Ovary (tissue), 7 donors: ENCODE measurements at regions not wholly inside any gene's neighbourhood (a gene's known extent, or its start where the extent isn't known, plus 50 kb on each side); places are given as distances from the start of the nearest gene placed in this dataset.

Experiments used
- DNase-seq, 5 donors: peaks; one replicate each; pipeline ENCODE4 v3.0.0-alpha.2; 2019 to 2020
- H3K27ac ChIP-seq, 2 donors: fragments of 200-600 bp; one replicate each; pipeline versions ENCODE4 v1.5.1 to v1.8.0; 2019 to 2022
- H3K27me3 ChIP-seq: fragments of 200-600 bp; one replicate; pipeline ENCODE4 v1.8.0; 2022
- H3K36me3 ChIP-seq: fragments of 200-600 bp; sonication (generic); one replicate; pipeline ENCODE4 v1.5.1; 2019
- H3K4me1 ChIP-seq: one replicate; pipeline ENCODE4 v1.8.1; 2013; ENCODE audit warnings: mild to moderate bottlenecking, moderate library complexity; ENCODE audit not compliant: insufficient read depth
- H3K4me3 ChIP-seq: fragments of 200-600 bp; sonication (generic); one replicate; pipeline ENCODE4 v1.5.1; 2017
- H3K9me3 ChIP-seq, 2 donors: fragments of 200-600 bp in 1 of 2; sonication (generic) in 1 of 2; one replicate each; pipeline versions ENCODE4 v1.5.1 to v1.8.1; 2013 to 2019; ENCODE audit warnings: mild to moderate bottlenecking in 1 of 2, moderate library complexity in 1 of 2
- EP300 ChIP-seq: sonication (generic); formaldehyde crosslinking; IDR thresholded peaks from one replicate; pipeline ENCODE4 v1.6.1; 2017; ENCODE audit warnings: antibody characterized with exemption
- POLR2A ChIP-seq: fragments of 450-650 bp; IDR thresholded peaks from one replicate; pipeline ENCODE4 v1.6.1; 2017; ENCODE audit warnings: antibody characterized with exemption, mild to moderate bottlenecking, moderate library complexity
- WGBS, 3 donors: extraction: QIAGEN DNeasy Blood & Tissue Kit in 1 of 3; methylation state at CpG; one replicate each; pipeline versions ENCODE4 v1.1.5 to v1.1.7; 2013 to 2017; 5-methylcytosine and 5-hydroxymethylcytosine counted together
- intact Hi-C, 4 donors: fragments of 100-400 bp; cut with DNase I; formaldehyde crosslinking; loops; one replicate each; pipeline versions ENCODE4 v1.11.0 to v1.15.1; 2022 to 2023
- TF ChIP-seq, protein P1 (sequence below), 3 donors: fragments of 450-650 bp in 2 of 3; fragments of 200-600 bp in 1 of 3; IDR thresholded peaks; one replicate each; pipeline versions ENCODE4 v1.5.1 to v1.8.0; 2016 to 2022; ENCODE audit warnings: antibody characterized with exemption in 3 of 3, mild to moderate bottlenecking in 1 of 3
- donor health status: DM: no; HTN: no; CAD: no; lungs with moderate emphysema.
- donor health status: DM: no; HTN: no; CAD: no.
- donor health status: Bipolar disorder and iron deficiency.
- donor health status: DM: no; HTN: no; CAD: no.
- donor health status: DM: yes; HTN: yes; CAD: no.

GRCh38 chr12:67411562-67411961 lies 142.4 kb downstream of the CAND1 start:
- intact Hi-C loops = no loop called here
- Histone ChIP-seq H3K4me3 (no peak overlapping the region), H3K27me3 (no peaks in the 10 kb centered on the region), H3K27ac (no peak overlapping the region), H3K36me3 (no peaks in the 10 kb centered on the region), H3K9me3 (no peaks in the 10 kb centered on the region), H3K4me1 (no peaks in the 10 kb centered on the region)
- 80 to 92% (median 84%) methylated on average over 2 of the region's 2 CpGs for WGBS, 3 donors
- DNase-seq = no peak
- TF ChIP-seq POLR2A = no peak

DNA sequence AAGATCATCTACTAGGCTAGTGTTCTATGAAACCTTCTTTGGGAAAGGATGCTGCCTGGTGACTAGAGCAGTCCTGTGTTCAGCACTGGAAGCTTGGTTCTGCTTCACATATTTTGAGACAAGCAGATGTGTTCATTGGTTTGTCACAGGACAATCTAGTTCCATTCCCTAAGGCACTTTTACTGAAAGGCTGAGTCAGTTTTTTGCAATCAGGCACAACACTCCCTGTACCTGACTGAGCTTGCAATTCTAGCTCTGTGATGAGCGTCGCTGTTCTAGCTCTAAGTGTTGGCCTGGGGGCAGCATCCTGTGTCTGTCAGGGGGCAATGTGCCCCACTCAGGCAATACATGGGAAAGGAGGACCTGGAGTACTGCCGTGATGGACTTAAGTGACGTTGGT lies 144.4 kb downstream of the CAND1 start:
- no peaks in the 10 kb centered on the region for H3K4me1 ChIP-seq
- DNase-seq = no peak
- TF ChIP-seq, protein P1, sequence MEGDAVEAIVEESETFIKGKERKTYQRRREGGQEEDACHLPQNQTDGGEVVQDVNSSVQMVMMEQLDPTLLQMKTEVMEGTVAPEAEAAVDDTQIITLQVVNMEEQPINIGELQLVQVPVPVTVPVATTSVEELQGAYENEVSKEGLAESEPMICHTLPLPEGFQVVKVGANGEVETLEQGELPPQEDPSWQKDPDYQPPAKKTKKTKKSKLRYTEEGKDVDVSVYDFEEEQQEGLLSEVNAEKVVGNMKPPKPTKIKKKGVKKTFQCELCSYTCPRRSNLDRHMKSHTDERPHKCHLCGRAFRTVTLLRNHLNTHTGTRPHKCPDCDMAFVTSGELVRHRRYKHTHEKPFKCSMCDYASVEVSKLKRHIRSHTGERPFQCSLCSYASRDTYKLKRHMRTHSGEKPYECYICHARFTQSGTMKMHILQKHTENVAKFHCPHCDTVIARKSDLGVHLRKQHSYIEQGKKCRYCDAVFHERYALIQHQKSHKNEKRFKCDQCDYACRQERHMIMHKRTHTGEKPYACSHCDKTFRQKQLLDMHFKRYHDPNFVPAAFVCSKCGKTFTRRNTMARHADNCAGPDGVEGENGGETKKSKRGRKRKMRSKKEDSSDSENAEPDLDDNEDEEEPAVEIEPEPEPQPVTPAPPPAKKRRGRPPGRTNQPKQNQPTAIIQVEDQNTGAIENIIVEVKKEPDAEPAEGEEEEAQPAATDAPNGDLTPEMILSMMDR (IDR thresholded peaks at IDR 0.05) = no peak
- TF ChIP-seq POLR2A (no peak), EP300 (no peak)
- H3K27me3 ChIP-seq = no peaks in the 10 kb centered on the region
- H3K27ac ChIP-seq = no peak overlapping the region
- no peak overlapping the region for H3K4me3 ChIP-seq
- no peaks in the 10 kb centered on the region for H3K9me3 ChIP-seq
- intact Hi-C loops = no loop called here
- WGBS, 3 donors = 87 to 94% (median 91%) methylated on average over 4 of the region's 4 CpGs
- no peaks in the 10 kb centered on the region for H3K36me3 ChIP-seq

- H3K9me3 ChIP-seq = no peaks in the 10 kb centered on the region
- no peak overlapping the region for H3K4me3 ChIP-seq
- no peaks in the 10 kb centered on the region for H3K27me3 ChIP-seq
- 76 to 89% (median 83%) methylated on average over 6 of the region's 6 CpGs for WGBS, 3 donors
- H3K4me1 ChIP-seq = no peaks in the 10 kb centered on the region
- H3K27ac ChIP-seq = no peak overlapping the region
- H3K36me3 ChIP-seq = no peaks in the 10 kb centered on the region
- TF ChIP-seq, protein P1 (IDR thresholded peaks at IDR 0.05) = no peak
- TF ChIP-seq POLR2A (no peak), EP300 (no peak)
- intact Hi-C loops = no loop called here
- no peak for DNase-seq
These were observed 145.0 kb downstream of the CAND1 start for GRCh38 chr12:67414011-67414715.

DNA sequence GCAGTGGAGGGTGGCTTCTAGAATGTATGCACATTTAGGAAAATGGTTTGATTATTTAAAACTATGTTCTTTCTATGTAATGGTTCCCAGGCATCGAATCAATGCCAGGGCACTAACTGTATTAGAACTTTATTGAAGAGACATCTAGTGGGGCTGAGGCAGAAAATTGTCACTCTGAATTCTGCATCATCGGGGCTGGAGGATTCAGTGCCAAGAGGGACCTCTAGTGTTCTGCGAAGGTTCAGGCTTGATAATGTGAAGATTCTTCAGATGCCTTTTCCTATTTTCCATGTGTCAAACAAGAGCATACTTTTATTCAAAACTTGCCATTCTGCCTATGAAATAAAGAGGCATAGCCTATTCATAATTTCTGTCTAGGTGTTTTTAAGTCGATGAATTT lies 146.3 kb downstream of the CAND1 start:
- H3K36me3 ChIP-seq = no peaks in the 10 kb centered on the region
- H3K9me3 ChIP-seq = no peaks in the 10 kb centered on the region
- H3K27me3 ChIP-seq = no peaks in the 10 kb centered on the region
- no peak overlapping the region for H3K4me3 ChIP-seq
- DNase-seq = no peak
- intact Hi-C loops = no loop called here
- TF ChIP-seq EP300 = no peak
- TF ChIP-seq, protein P1 (IDR thresholded peaks at IDR 0.05) = no peak
- TF ChIP-seq POLR2A = no peak
- 34 to 43% (median 34%) methylated on average over 4 of the region's 4 CpGs for WGBS, 3 donors
- H3K4me1 ChIP-seq = no peaks in the 10 kb centered on the region
- no peak overlapping the region for H3K27ac ChIP-seq

DNA sequence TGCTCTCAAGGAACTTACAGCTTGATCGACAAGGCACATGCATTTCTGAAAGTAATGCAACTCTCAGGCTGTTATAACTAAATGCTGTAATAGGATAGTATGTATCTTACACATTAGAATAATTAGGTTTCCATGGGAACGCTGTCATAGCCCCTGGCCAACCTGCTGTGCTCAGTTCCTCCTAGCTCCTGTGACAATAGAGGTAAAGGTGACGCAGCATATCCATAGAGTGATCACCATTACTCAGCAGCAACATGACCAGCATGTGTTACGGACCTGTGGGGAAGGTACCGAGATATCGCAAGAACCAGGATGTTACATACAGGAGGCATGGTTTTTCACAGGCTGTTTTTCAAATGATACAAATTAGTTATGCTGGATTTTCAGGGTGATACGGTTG lies 150.7 kb downstream of the CAND1 start:
- Histone ChIP-seq H3K27ac (no peak overlapping the region), H3K27me3 (no peaks in the 10 kb centered on the region), H3K4me3 (no peak overlapping the region), H3K4me1 (no peaks in the 10 kb centered on the region), H3K36me3 (no peaks in the 10 kb centered on the region), H3K9me3 (no peaks in the 10 kb centered on the region)
- 94 to 98% (median 95%) methylated on average over 7 of the region's 7 CpGs for WGBS, 3 donors
- intact Hi-C loops = no loop called here
- TF ChIP-seq, protein P1 (IDR thresholded peaks at IDR 0.05) = no peak
- TF ChIP-seq EP300 (no peak), POLR2A (no peak)
- no peak for DNase-seq
